ENCODE measurements at regions not wholly inside any gene's neighbourhood (a gene's known extent, or its start where the extent isn't known, plus 50 kb on each side); places are given as distances from the start of the nearest gene placed in this dataset.

GRCh38 chr7:84877943-84878570, 308.8 kb downstream of the SEMA3D start:
- Histone ChIP-seq H3K27me3 (replicated peaks in 1 of 2; ENCODE audit: control insufficient read depth in 2 of 2, insufficient read depth in 2 of 2, low read length in 1 of 2) (no peaks in the 10 kb centered on the region), H3K9ac (ENCODE audit: control insufficient read depth, insufficient read depth, low read length) (no peak overlapping the region), H3K36me3 (ENCODE audit: control insufficient read depth in 2 of 2, insufficient read depth in 2 of 2, low read length in 1 of 2) (no peaks in the 10 kb centered on the region), H3K79me2 (ENCODE audit: control insufficient read depth, insufficient read depth, low read length) (no peaks in the 10 kb centered on the region), H3K4me2 (ENCODE audit: control insufficient read depth, insufficient read depth) (no peak overlapping the region), H3K4me1 (ENCODE audit: control insufficient read depth, insufficient read depth, low read length) (no peaks in the 10 kb centered on the region), H3K27ac (ENCODE audit: control insufficient read depth, insufficient read depth) (no peak overlapping the region), H3K4me3 (no peak overlapping the region), H2AFZ (ENCODE audit: control insufficient read depth, low read depth, low read length) (no peak overlapping the region), H4K20me1 (ENCODE audit: control insufficient read depth, insufficient read depth) (no peaks in the 10 kb centered on the region), H3K9me3 (replicated peaks; ENCODE audit: control insufficient read depth, insufficient read depth, low read length) (no peaks in the 10 kb centered on the region)
- TF ChIP-seq BCL11A (IDR thresholded peaks at IDR 0.05; ENCODE audit: low read depth, low read length), result no peak
- TF ChIP-seq TCF12 (IDR thresholded peaks at IDR 0.05; ENCODE audit: low read depth, low read length), result no peak
- TF ChIP-seq GABPA (IDR thresholded peaks at IDR 0.05; ENCODE audit: low read depth), result no peak
- no peak for TF ChIP-seq EGR1 (IDR thresholded peaks at IDR 0.05; ENCODE audit: borderline replicate concordance in 1 of 2, low read depth in 2 of 2, low read length in 2 of 2)
- TF ChIP-seq CHD4 (IDR thresholded peaks at IDR 0.05), result no peak
- TF ChIP-seq CBX3 (IDR thresholded peaks at IDR 0.05; ENCODE audit: borderline replicate concordance, low read depth), result no peak
- TF ChIP-seq, protein P1, sequence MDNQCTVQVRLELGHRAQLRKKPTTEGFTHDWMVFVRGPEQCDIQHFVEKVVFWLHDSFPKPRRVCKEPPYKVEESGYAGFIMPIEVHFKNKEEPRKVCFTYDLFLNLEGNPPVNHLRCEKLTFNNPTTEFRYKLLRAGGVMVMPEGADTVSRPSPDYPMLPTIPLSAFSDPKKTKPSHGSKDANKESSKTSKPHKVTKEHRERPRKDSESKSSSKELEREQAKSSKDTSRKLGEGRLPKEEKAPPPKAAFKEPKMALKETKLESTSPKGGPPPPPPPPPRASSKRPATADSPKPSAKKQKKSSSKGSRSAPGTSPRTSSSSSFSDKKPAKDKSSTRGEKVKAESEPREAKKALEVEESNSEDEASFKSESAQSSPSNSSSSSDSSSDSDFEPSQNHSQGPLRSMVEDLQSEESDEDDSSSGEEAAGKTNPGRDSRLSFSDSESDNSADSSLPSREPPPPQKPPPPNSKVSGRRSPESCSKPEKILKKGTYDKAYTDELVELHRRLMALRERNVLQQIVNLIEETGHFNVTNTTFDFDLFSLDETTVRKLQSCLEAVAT (IDR thresholded peaks at IDR 0.05), result no peak
- TF ChIP-seq WRNIP1 (IDR thresholded peaks at IDR 0.05; ENCODE audit: borderline replicate concordance, low read depth, low read length), result no peak
- no peak for TF ChIP-seq EP300 (IDR thresholded peaks at IDR 0.05; ENCODE audit: borderline replicate concordance in 1 of 2, control insufficient read depth in 1 of 2, low read depth in 2 of 2, low read length in 2 of 2)
- no peak for TF ChIP-seq BHLHE40 (IDR thresholded peaks at IDR 0.05; ENCODE audit: borderline replicate concordance in 1 of 2, low read depth in 2 of 2, low read length in 1 of 2)
- no peak for TF ChIP-seq HDGF (IDR thresholded peaks at IDR 0.05)
- TF ChIP-seq SIX5 (IDR thresholded peaks at IDR 0.05; ENCODE audit: low read depth, low read length, severe bottlenecking), result no peak
- no peak for TF ChIP-seq PBX3 (IDR thresholded peaks at IDR 0.05; ENCODE audit: insufficient replicate concordance, low read depth, low read length)
- TF ChIP-seq FOXK2 (IDR thresholded peaks at IDR 0.05), result no peak
- in situ Hi-C loops (cut with MboI), result no loop called here
- 100% methylated on average over 1 of the region's 1 CpG for WGBS (ENCODE audit: insufficient coverage, insufficient replicate concordance, low lambda C conversion rate, missing lambda C conversion rate)
- no peak for FAIRE-seq
- intact Hi-C loops (cut with micrococcal nuclease; ENCODE audit: unreplicated experiment), result no loop called here
- ATAC-seq, result no peak
- ChIA-PET CTCF (interaction anchor here (0.6 to 0.9 kb wide), 2 partner anchors 42 to 254 kb away, joined by 3 to 4 read pairs; no protein-coding TSS in a partner anchor), RAD21 (ENCODE audit: unreplicated experiment) (no interaction called here), SMC1A (ENCODE audit: uncharacterized antibody, unreplicated experiment) (interaction anchor here (0.8 kb wide), 1 partner anchor 11 kb away, joined by 3 read pairs; no protein-coding TSS in a partner anchor), POLR2A (interaction anchor here (0.5 kb wide), 1 partner anchor 167 kb away, joined by 5 read pairs; no protein-coding TSS in a partner anchor)
- no TSS peak for BruUV-seq (replicated peaks)
- DNase-seq (ENCODE audit: low read depth, low spot score), result no peak

All from GM12878 (cell line).